GM23338 (cell line): ENCODE measurements at regions not wholly inside any gene's neighbourhood (a gene's known extent, or its start where the extent isn't known, plus 50 kb on each side); places are given as distances from the start of the nearest gene placed in this dataset.

Experiments
- ATAC-seq: fragments of 200-7000 bp; cut with Tn5 transposase; 3 replicates; pipeline ENCODE4 v1.9.1; 2020
- DNase-seq: peaks from one replicate; pipeline ENCODE4 v3.0.0-alpha.2; 2015; ENCODE audit warnings: low spot score
- H2AFZ ChIP-seq: fragments of 200-600 bp; sonication (generic); 2 replicates; pipeline ENCODE4 v1.8.0; 2016; ENCODE audit warnings: antibody characterized with exemption, mild to moderate bottlenecking, moderate library complexity
- H3F3A ChIP-seq: fragments of 200-600 bp; sonication (generic); replicated peaks from 2 replicates; pipeline ENCODE4 v1.8.0; 2017; ENCODE audit warnings: antibody characterized with exemption, mixed run types, low read depth
- H3K27ac ChIP-seq: fragments of 200-600 bp; sonication (generic); 2 replicates; pipeline ENCODE4 v1.6.1; 2016; ENCODE audit warnings: low read depth
- H3K27me3 ChIP-seq: fragments of 200-600 bp; sonication (generic); 2 replicates; pipeline ENCODE4 v1.8.0; 2016; ENCODE audit warnings: mild to moderate bottlenecking, mixed run types, moderate library complexity; ENCODE audit not compliant: insufficient read depth
- H3K36me3 ChIP-seq: fragments of 200-600 bp; sonication (generic); 2 replicates; pipeline ENCODE4 v1.8.0; 2016; ENCODE audit warnings: mild to moderate bottlenecking; ENCODE audit not compliant: insufficient read depth
- H3K4me1 ChIP-seq: fragments of 200-600 bp; sonication (generic); 2 replicates; pipeline ENCODE4 v1.8.0; 2016; ENCODE audit warnings: mild to moderate bottlenecking, moderate library complexity; ENCODE audit not compliant: insufficient read depth
- H3K4me2 ChIP-seq: fragments of 200-600 bp; sonication (generic); 2 replicates; pipeline ENCODE4 v1.7.1; 2017; ENCODE audit warnings: mixed run types
- H3K4me3 ChIP-seq: fragments of 200-600 bp; sonication (generic); 2 replicates; pipeline ENCODE4 v1.6.1; 2016; ENCODE audit warnings: mixed run types
- H3K79me2 ChIP-seq: fragments of 200-600 bp; sonication (generic); replicated peaks from 2 replicates; pipeline ENCODE4 v1.8.0; 2017; ENCODE audit warnings: mild to moderate bottlenecking; ENCODE audit not compliant: insufficient read depth
- H3K9me2 ChIP-seq: fragments of 200-600 bp; sonication (generic); 2 replicates; pipeline ENCODE4 v1.8.0; 2017; ENCODE audit not compliant: insufficient read depth
- H4K20me1 ChIP-seq: fragments of 200-600 bp; sonication (generic); replicated peaks from 2 replicates; pipeline ENCODE4 v1.8.0; 2017; ENCODE audit warnings: mild to moderate bottlenecking; ENCODE audit not compliant: insufficient read depth
- H3K27ac Mint-ChIP-seq: 2 replicates; pipeline ENCODE4 v1.8.0; 2020; ENCODE audit warnings: inconsistent platforms, mild to moderate bottlenecking, moderate library complexity, mixed read lengths
- H3K27me3 Mint-ChIP-seq: 3 replicates; pipeline ENCODE4 v1.8.0; 2022; ENCODE audit warnings: low read depth, mild to moderate bottlenecking, moderate library complexity, mixed read lengths, inconsistent platforms; ENCODE audit not compliant: insufficient read depth, poor library complexity
- H3K36me3 Mint-ChIP-seq: 3 replicates; pipeline ENCODE4 v1.8.0; 2021; ENCODE audit warnings: low read depth, mild to moderate bottlenecking, inconsistent platforms, moderate library complexity, mixed read lengths
- H3K4me1 Mint-ChIP-seq: 3 replicates; pipeline ENCODE4 v1.8.0; 2020; ENCODE audit warnings: mild to moderate bottlenecking, inconsistent platforms, mixed read lengths
- H3K4me3 Mint-ChIP-seq: 3 replicates; pipeline ENCODE4 v1.8.0; 2021; ENCODE audit warnings: moderate library complexity, mild to moderate bottlenecking, inconsistent platforms, mixed read lengths
- H3K9me3 Mint-ChIP-seq: 3 replicates; pipeline ENCODE4 v1.8.0; 2020; ENCODE audit warnings: moderate library complexity, mild to moderate bottlenecking, inconsistent platforms, mixed read lengths
- CREB1 ChIP-seq: fragments of 250-450 bp; sonication (Bioruptor Pico); IDR thresholded peaks from 2 replicates; pipeline ENCODE4 v1.5.0; 2020; ENCODE audit warnings: low read depth, mild to moderate bottlenecking, moderate library complexity
- EZH2 ChIP-seq: fragments of 200-600 bp; sonication (generic); IDR thresholded peaks from one replicate; pipeline ENCODE4 v1.8.0; 2017; ENCODE audit warnings: antibody characterized with exemption, mild to moderate bottlenecking, low read depth; ENCODE audit not compliant: unreplicated experiment
- EZH2phosphoT487 ChIP-seq: fragments of 200-600 bp; sonication (generic); IDR thresholded peaks from one replicate; pipeline ENCODE4 v1.8.1; 2018; ENCODE audit warnings: antibody characterized with exemption; ENCODE audit not compliant: unreplicated experiment
- JUNB ChIP-seq: IDR thresholded peaks from one replicate; pipeline ENCODE4 v1.6.1; 2016; ENCODE audit warnings: antibody characterized with exemption; ENCODE audit not compliant: unreplicated experiment
- NANOG ChIP-seq: IDR thresholded peaks from 2 replicates; pipeline ENCODE4 v1.6.1; 2016; ENCODE audit warnings: antibody characterized with exemption, borderline replicate concordance
- POLR2AphosphoS5 ChIP-seq: IDR thresholded peaks from 2 replicates; pipeline ENCODE4 v1.6.1; 2016; ENCODE audit warnings: antibody characterized with exemption, low read depth
- REST ChIP-seq: IDR thresholded peaks from one replicate; pipeline ENCODE4 v1.6.1; 2018; ENCODE audit warnings: antibody characterized with exemption; ENCODE audit not compliant: unreplicated experiment
- STAT1 ChIP-seq: IDR thresholded peaks from one replicate; pipeline ENCODE4 v1.6.1; 2016; ENCODE audit warnings: antibody characterized with exemption; ENCODE audit not compliant: unreplicated experiment
- ZNF114 ChIP-seq: fragments of 250-450 bp; sonication (Bioruptor Pico); IDR thresholded peaks from 2 replicates; pipeline ENCODE4 v1.5.0; 2020; ENCODE audit warnings: mild to moderate bottlenecking, moderate library complexity
- ZNF331 ChIP-seq: fragments of 250-450 bp; sonication (Bioruptor Pico); IDR thresholded peaks from 2 replicates; pipeline ENCODE4 v1.5.0; 2020; ENCODE audit warnings: low read depth, mild to moderate bottlenecking, moderate library complexity
- TF ChIP-seq, protein P1 (sequence below): fragments of 250-450 bp; sonication (Bioruptor Pico); IDR thresholded peaks from 2 replicates; pipeline ENCODE4 v1.5.0; 2020; ENCODE audit warnings: mild to moderate bottlenecking, moderate library complexity
- TF ChIP-seq, protein P2 (sequence below), 2 experiments: fragments of 200-600 bp in 1 of 2; sonication (generic) in 1 of 2; conservative IDR thresholded peaks; 2 replicates each; pipeline versions ENCODE4 v1.5.1 to v1.6.1; 2016 to 2017; ENCODE audit warnings: antibody characterized with exemption in 2 of 2, low read depth in 2 of 2, mild to moderate bottlenecking in 2 of 2, moderate library complexity in 1 of 2
- TF ChIP-seq, protein P3 (sequence below): IDR thresholded peaks from 2 replicates; pipeline ENCODE4 v1.6.1; 2016; ENCODE audit warnings: antibody characterized with exemption

- no peaks in the 10 kb centered on the region for H3K4me1 ChIP-seq
- TF ChIP-seq, protein P1, sequence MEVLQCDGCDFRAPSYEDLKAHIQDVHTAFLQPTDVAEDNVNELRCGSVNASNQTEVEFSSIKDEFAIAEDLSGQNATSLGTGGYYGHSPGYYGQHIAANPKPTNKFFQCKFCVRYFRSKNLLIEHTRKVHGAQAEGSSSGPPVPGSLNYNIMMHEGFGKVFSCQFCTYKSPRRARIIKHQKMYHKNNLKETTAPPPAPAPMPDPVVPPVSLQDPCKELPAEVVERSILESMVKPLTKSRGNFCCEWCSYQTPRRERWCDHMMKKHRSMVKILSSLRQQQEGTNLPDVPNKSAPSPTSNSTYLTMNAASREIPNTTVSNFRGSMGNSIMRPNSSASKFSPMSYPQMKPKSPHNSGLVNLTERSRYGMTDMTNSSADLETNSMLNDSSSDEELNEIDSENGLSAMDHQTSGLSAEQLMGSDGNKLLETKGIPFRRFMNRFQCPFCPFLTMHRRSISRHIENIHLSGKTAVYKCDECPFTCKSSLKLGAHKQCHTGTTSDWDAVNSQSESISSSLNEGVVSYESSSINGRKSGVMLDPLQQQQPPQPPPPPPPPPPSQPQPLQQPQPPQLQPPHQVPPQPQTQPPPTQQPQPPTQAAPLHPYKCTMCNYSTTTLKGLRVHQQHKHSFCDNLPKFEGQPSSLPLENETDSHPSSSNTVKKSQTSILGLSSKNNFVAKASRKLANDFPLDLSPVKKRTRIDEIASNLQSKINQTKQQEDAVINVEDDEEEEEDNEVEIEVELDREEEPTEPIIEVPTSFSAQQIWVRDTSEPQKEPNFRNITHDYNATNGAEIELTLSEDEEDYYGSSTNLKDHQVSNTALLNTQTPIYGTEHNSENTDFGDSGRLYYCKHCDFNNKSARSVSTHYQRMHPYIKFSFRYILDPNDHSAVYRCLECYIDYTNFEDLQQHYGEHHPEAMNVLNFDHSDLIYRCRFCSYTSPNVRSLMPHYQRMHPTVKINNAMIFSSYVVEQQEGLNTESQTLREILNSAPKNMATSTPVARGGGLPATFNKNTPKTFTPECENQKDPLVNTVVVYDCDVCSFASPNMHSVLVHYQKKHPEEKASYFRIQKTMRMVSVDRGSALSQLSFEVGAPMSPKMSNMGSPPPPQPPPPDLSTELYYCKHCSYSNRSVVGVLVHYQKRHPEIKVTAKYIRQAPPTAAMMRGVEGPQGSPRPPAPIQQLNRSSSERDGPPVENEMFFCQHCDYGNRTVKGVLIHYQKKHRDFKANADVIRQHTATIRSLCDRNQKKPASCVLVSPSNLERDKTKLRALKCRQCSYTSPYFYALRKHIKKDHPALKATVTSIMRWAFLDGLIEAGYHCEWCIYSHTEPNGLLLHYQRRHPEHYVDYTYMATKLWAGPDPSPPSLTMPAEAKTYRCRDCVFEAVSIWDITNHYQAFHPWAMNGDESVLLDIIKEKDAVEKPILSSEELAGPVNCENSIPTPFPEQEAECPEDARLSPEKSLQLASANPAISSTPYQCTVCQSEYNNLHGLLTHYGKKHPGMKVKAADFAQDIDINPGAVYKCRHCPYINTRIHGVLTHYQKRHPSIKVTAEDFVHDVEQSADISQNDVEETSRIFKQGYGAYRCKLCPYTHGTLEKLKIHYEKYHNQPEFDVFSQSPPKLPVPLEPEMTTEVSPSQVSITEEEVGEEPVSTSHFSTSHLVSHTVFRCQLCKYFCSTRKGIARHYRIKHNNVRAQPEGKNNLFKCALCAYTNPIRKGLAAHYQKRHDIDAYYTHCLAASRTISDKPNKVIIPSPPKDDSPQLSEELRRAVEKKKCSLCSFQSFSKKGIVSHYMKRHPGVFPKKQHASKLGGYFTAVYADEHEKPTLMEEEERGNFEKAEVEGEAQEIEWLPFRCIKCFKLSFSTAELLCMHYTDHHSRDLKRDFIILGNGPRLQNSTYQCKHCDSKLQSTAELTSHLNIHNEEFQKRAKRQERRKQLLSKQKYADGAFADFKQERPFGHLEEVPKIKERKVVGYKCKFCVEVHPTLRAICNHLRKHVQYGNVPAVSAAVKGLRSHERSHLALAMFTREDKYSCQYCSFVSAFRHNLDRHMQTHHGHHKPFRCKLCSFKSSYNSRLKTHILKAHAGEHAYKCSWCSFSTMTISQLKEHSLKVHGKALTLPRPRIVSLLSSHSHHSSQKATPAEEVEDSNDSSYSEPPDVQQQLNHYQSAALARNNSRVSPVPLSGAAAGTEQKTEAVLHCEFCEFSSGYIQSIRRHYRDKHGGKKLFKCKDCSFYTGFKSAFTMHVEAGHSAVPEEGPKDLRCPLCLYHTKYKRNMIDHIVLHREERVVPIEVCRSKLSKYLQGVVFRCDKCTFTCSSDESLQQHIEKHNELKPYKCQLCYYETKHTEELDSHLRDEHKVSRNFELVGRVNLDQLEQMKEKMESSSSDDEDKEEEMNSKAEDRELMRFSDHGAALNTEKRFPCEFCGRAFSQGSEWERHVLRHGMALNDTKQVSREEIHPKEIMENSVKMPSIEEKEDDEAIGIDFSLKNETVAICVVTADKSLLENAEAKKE (CRISPR knock-in tag): no peak
- no peak for TF ChIP-seq EZH2phosphoT487
- no peak for TF ChIP-seq NANOG
- TF ChIP-seq CREB1 (CRISPR knock-in tag): no peak
- no peak for TF ChIP-seq STAT1
- no peak for TF ChIP-seq REST
- TF ChIP-seq JUNB: no peak
- TF ChIP-seq EZH2: no peak
- TF ChIP-seq, protein P2, sequence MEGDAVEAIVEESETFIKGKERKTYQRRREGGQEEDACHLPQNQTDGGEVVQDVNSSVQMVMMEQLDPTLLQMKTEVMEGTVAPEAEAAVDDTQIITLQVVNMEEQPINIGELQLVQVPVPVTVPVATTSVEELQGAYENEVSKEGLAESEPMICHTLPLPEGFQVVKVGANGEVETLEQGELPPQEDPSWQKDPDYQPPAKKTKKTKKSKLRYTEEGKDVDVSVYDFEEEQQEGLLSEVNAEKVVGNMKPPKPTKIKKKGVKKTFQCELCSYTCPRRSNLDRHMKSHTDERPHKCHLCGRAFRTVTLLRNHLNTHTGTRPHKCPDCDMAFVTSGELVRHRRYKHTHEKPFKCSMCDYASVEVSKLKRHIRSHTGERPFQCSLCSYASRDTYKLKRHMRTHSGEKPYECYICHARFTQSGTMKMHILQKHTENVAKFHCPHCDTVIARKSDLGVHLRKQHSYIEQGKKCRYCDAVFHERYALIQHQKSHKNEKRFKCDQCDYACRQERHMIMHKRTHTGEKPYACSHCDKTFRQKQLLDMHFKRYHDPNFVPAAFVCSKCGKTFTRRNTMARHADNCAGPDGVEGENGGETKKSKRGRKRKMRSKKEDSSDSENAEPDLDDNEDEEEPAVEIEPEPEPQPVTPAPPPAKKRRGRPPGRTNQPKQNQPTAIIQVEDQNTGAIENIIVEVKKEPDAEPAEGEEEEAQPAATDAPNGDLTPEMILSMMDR (conservative IDR thresholded peaks at IDR 0.05; ENCODE audit: low read depth in 2 of 2): no peak
- TF ChIP-seq, protein P3, sequence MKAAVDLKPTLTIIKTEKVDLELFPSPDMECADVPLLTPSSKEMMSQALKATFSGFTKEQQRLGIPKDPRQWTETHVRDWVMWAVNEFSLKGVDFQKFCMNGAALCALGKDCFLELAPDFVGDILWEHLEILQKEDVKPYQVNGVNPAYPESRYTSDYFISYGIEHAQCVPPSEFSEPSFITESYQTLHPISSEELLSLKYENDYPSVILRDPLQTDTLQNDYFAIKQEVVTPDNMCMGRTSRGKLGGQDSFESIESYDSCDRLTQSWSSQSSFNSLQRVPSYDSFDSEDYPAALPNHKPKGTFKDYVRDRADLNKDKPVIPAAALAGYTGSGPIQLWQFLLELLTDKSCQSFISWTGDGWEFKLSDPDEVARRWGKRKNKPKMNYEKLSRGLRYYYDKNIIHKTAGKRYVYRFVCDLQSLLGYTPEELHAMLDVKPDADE: no peak
- TF ChIP-seq POLR2AphosphoS5: no peak
- no peak for TF ChIP-seq ZNF331 (CRISPR knock-in tag)
- no peak for TF ChIP-seq ZNF114 (CRISPR knock-in tag)
- no peaks in the 10 kb centered on the region for H3F3A ChIP-seq
- Mint-ChIP-seq H3K27ac (no peak overlapping the region), H3K4me1 (peaks cover 4% of the 10 kb centered on the region; the same call in 2 of the 3 replicates), H3K4me3 (no peak overlapping the region), H3K36me3 (no peaks in the 10 kb centered on the region), H3K9me3 (no peaks in the 10 kb centered on the region; the same call in 2 of the 3 replicates), H3K27me3 (no peaks in the 10 kb centered on the region)
- H3K79me2 ChIP-seq: no peaks in the 10 kb centered on the region
- H3K4me2 ChIP-seq: no peak overlapping the region
- H2AFZ ChIP-seq: no peak overlapping the region
- no peaks in the 10 kb centered on the region for H4K20me1 ChIP-seq
- DNase-seq: no peak
- H3K27me3 ChIP-seq: no peaks in the 10 kb centered on the region
- no peaks in the 10 kb centered on the region for H3K9me2 ChIP-seq
- no peaks in the 10 kb centered on the region for H3K36me3 ChIP-seq
- ATAC-seq: no peak
- no peak overlapping the region for H3K27ac ChIP-seq
- no peak overlapping the region for H3K4me3 ChIP-seq
These were observed 67.3 kb upstream of the IFFO2 start for GRCh38 chr1:19023787-19024186.
